PC-3 (cell line): ENCODE measurements at regions not wholly inside any gene's neighbourhood (a gene's known extent, or its start where the extent isn't known, plus 50 kb on each side); places are given as distances from the start of the nearest gene placed in this dataset.

Experiments
- ATAC-seq: fragments of 200-7000 bp; cut with Tn5 transposase; 2 replicates; pipeline ENCODE4 v1.9.1; 2020; ENCODE audit warnings: mild to moderate bottlenecking, moderate library complexity
- BruUV-seq: library from RNA; stranded (reverse); fragments of 400-500 nt; replicated peaks from 2 replicates; lab custom pipeline; 2021; lab: Mats Ljungman, UMichigan
- CTCF ChIA-PET: fragments of 300-600 bp; sonication (Branson Sonifier 250); formaldehyde crosslinking; loops from one replicate; lab custom pipeline; 2022; ENCODE audit warnings: antibody characterized with exemption; lab: Charles Lee
- POLR2A ChIA-PET: fragments of 300-600 bp; sonication (Branson Sonifier 250); formaldehyde crosslinking; loops from one replicate; lab custom pipeline; 2022; ENCODE audit warnings: antibody characterized with exemption; ENCODE audit not compliant: unreplicated experiment; lab: Charles Lee
- DNase-seq: peaks from one replicate; pipeline ENCODE4 v3.0.0-alpha.2; 2015
- H2AFZ ChIP-seq: fragments of 300-600 bp; sonication (generic); 2 replicates; pipeline ENCODE4 v1.6.0; 2016; ENCODE audit warnings: antibody characterized with exemption, low read length
- H3F3A ChIP-seq: fragments of 300-600 bp; sonication (generic); one replicate; pipeline ENCODE4 v1.6.0; 2017; ENCODE audit warnings: antibody characterized with exemption, low read length, control low read depth, mild to moderate bottlenecking; ENCODE audit not compliant: unreplicated experiment
- H3K27ac ChIP-seq: fragments of 300-600 bp; sonication (generic); 2 replicates; pipeline ENCODE4 v1.5.1; 2016; ENCODE audit warnings: mild to moderate bottlenecking, low read length
- H3K27me3 ChIP-seq: fragments of 300-600 bp; sonication (generic); 2 replicates; pipeline ENCODE4 v1.6.1; 2016; ENCODE audit warnings: low read length, mixed read lengths
- H3K36me3 ChIP-seq: fragments of 300-600 bp; sonication (generic); 2 replicates; pipeline ENCODE4 v1.6.1; 2016; ENCODE audit warnings: low read depth, mixed run types, low read length, mixed read lengths
- H3K4me1 ChIP-seq: fragments of 300-600 bp; sonication (generic); 2 replicates; pipeline ENCODE4 v1.5.1; 2016; ENCODE audit warnings: low read length; ENCODE audit not compliant: insufficient read depth
- H3K4me2 ChIP-seq: fragments of 300-600 bp; sonication (generic); 2 replicates; pipeline ENCODE4 v1.6.0; 2016; ENCODE audit warnings: low read length
- H3K4me3 ChIP-seq: fragments of 300-600 bp; sonication (generic); 2 replicates; pipeline ENCODE4 v1.5.1; 2016; ENCODE audit warnings: mild to moderate bottlenecking, low read length, mixed read lengths
- H3K79me2 ChIP-seq: fragments of 300-600 bp; sonication (generic); 2 replicates; pipeline ENCODE4 v1.6.1; 2017; ENCODE audit warnings: low read length, mixed read lengths
- H3K9ac ChIP-seq: fragments of 300-600 bp; sonication (generic); 2 replicates; pipeline ENCODE4 v1.6.0; 2016; ENCODE audit warnings: mild to moderate bottlenecking, low read length
- H3K9me2 ChIP-seq: fragments of 300-600 bp; sonication (generic); replicated peaks from 2 replicates; pipeline ENCODE4 v1.6.1; 2016; ENCODE audit warnings: mixed run types, low read length, mixed read lengths
- H3K9me3 ChIP-seq: fragments of 300-600 bp; sonication (generic); 2 replicates; pipeline ENCODE4 v1.6.1; 2016; ENCODE audit warnings: low read length, mixed read lengths
- H4K20me1 ChIP-seq: fragments of 300-600 bp; sonication (generic); 2 replicates; pipeline ENCODE4 v1.6.1; 2016; ENCODE audit warnings: low read length, mixed read lengths
- CTCF ChIP-seq: fragments of 300-600 bp; sonication (generic); conservative IDR thresholded peaks from 2 replicates; pipeline ENCODE4 v1.5.1; 2017; ENCODE audit warnings: antibody characterized with exemption, low read depth, mild to moderate bottlenecking, low read length
- EZH2 ChIP-seq: fragments of 300-600 bp; sonication (generic); IDR thresholded peaks from one replicate; pipeline ENCODE4 v1.6.1; 2017; ENCODE audit warnings: antibody characterized with exemption, mild to moderate bottlenecking, low read length; ENCODE audit not compliant: unreplicated experiment
- EZH2phosphoT487 ChIP-seq: fragments of 300-600 bp; sonication (generic); IDR thresholded peaks from 2 replicates; pipeline ENCODE4 v1.6.1; 2018; ENCODE audit warnings: mild to moderate bottlenecking, antibody characterized with exemption, low read length, borderline replicate concordance
- intact Hi-C: fragments of 100-400 bp; cut with micrococcal nuclease; formaldehyde crosslinking; loops from 2 replicates; pipeline ENCODE4 v1.9.0; 2023

- Histone ChIP-seq H3K9ac (no peak overlapping the region), H3K79me2 (no peaks in the 10 kb centered on the region), H3K27ac (no peak overlapping the region), H3K9me3 (no peaks in the 10 kb centered on the region), H3K4me1 (0 out of 2 replicates have a peak, but pooled peaks cover under 1% of the 10 kb centered on the region), H3K4me3 (no peak overlapping the region), H3K4me2 (no peak overlapping the region), H3K36me3 (no peaks in the 10 kb centered on the region), H3F3A (no peaks in the 10 kb centered on the region), H3K27me3 (no peaks in the 10 kb centered on the region), H2AFZ (no peak overlapping the region), H4K20me1 (no peaks in the 10 kb centered on the region), H3K9me2 (no peaks in the 10 kb centered on the region)
- no TSS peak for BruUV-seq
- DNase-seq (no peak), ATAC-seq (no peak)
- ChIA-PET POLR2A (no interaction called here), CTCF (no interaction called here)
- intact Hi-C loops = no loop called here
- TF ChIP-seq EZH2phosphoT487 (no peak), EZH2 (no peak), CTCF (no peak)
Observed at GRCh38 chr14:26872515-26873361, 274.9 kb upstream of the NOVA1 start.

GRCh38 chr14:26873362-26873960 is 275.6 kb upstream of the NOVA1 start:
- H3K4me1 ChIP-seq = no peaks in the 10 kb centered on the region
- no TSS peak for BruUV-seq
- H3K9ac ChIP-seq = no peak overlapping the region
- H3F3A ChIP-seq = no peaks in the 10 kb centered on the region
- no peak for TF ChIP-seq EZH2
- no peak for TF ChIP-seq EZH2phosphoT487
- no peak for TF ChIP-seq CTCF
- CTCF ChIA-PET = no interaction called here
- no peaks in the 10 kb centered on the region for H4K20me1 ChIP-seq
- POLR2A ChIA-PET = no interaction called here
- no peaks in the 10 kb centered on the region for H3K36me3 ChIP-seq
- H3K4me3 ChIP-seq = no peak overlapping the region
- no peaks in the 10 kb centered on the region for H3K9me2 ChIP-seq
- no peaks in the 10 kb centered on the region for H3K9me3 ChIP-seq
- ATAC-seq (no peak), DNase-seq (no peak)
- no peak overlapping the region for H2AFZ ChIP-seq
- H3K79me2 ChIP-seq = no peaks in the 10 kb centered on the region
- intact Hi-C loops = no loop called here
- H3K27me3 ChIP-seq = no peaks in the 10 kb centered on the region
- H3K4me2 ChIP-seq = no peak overlapping the region
- H3K27ac ChIP-seq = no peak overlapping the region

- CTCF ChIA-PET = no interaction called here
- H3K9ac ChIP-seq = no peak overlapping the region
- no peaks in the 10 kb centered on the region for H3F3A ChIP-seq
- no peaks in the 10 kb centered on the region for H3K9me2 ChIP-seq
- H3K4me2 ChIP-seq = no peak overlapping the region
- ATAC-seq (no peak), DNase-seq (no peak)
- intact Hi-C loops = no loop called here
- no peak overlapping the region for H2AFZ ChIP-seq
- H3K4me1 ChIP-seq = no peaks in the 10 kb centered on the region
- H3K27me3 ChIP-seq = no peaks in the 10 kb centered on the region
- no peaks in the 10 kb centered on the region for H3K79me2 ChIP-seq
- H3K27ac ChIP-seq = no peak overlapping the region
- TF ChIP-seq EZH2phosphoT487 (no peak), EZH2 (no peak), CTCF (no peak)
- H3K36me3 ChIP-seq = no peaks in the 10 kb centered on the region
- BruUV-seq = no TSS peak
- POLR2A ChIA-PET = no interaction called here
- H3K4me3 ChIP-seq = no peak overlapping the region
- no peaks in the 10 kb centered on the region for H4K20me1 ChIP-seq
- H3K9me3 ChIP-seq = no peaks in the 10 kb centered on the region
Observed at GRCh38 chr14:26887847-26888246, 290.0 kb upstream of the NOVA1 start.
